HL-60/S4 treated with phorbol 12-myristate 13-acetate at 8.2 ng/mL for 4 days and 3 days (cell line): ENCODE measurements at regions not wholly inside any gene's neighbourhood (a gene's known extent, or its start where the extent isn't known, plus 50 kb on each side); places are given as distances from the start of the nearest gene placed in this dataset.
"Not testable (repeated sequence)": the region's sequence is repeated elsewhere in the genome, so short reads cannot be mapped to it uniquely, and the experiment has no call there.

Source experiments
- in situ Hi-C: fragments of 300-500 bp; cut with MboI; formaldehyde crosslinking; loops from 2 replicates; pipeline ENCODE4 v1.15.0; 2022; ENCODE audit warnings: low sequenced_read_pairs

DNA sequence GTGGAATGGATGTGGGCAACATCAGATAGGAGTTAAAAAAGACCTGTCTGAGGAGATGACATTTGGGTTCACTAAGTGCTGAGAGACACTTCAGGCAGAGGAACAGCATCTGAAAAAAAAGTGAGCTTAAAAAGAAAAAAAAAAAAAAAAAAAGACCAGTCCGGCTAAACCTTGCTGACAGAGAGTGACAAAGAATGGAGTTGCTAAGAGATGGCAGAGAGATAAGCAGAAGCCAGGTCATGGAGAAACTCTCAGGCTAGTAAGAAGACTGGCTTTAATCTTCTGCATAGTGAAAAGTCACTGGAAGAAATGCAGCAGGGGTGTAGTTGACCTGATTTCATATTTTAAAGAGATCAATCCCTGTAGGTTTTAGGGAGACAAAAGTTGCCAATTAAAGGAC lies 711.1 kb upstream of the SEMA3D start:
- in situ Hi-C loops = no loop called here

DNA sequence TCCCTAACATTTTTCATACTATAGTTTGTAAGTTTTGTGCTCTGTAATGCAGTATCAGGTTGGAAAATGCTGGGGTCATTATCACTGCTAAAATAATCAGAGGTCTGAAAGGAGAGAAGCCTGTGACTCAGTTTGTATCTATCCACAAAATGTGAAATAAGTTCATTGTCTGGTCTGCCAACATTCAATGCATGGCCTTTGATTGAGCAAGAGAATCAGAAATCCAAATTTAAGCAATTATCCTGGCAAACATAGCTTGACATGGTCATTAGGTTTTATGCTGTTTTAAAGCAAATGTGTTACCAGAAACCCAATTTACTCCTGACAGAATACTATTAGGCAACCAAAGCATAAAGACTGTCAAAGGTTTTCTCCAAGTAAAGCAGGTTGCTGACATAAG lies 709.7 kb upstream of the SEMA3D start:
- in situ Hi-C loops = no loop called here

DNA sequence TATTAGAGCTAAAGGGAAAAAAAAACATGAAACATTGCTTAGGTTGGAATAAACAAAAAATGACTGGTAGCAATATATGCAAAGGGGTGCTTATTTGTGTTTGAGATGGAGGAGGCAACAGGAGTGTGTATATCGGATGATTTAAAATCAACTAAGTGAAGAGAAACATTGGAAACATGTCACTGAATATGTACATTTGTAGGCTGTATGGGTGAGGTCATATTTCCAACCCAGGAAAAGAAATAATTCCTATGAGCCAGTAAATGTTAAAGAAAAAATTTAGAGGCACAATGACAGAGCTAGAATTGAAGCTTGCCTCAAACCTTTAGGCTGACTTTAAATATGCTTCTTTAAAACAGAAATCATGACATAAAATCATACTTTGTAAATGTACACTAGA lies 709.0 kb upstream of the SEMA3D start:
- in situ Hi-C loops = no loop called here

DNA sequence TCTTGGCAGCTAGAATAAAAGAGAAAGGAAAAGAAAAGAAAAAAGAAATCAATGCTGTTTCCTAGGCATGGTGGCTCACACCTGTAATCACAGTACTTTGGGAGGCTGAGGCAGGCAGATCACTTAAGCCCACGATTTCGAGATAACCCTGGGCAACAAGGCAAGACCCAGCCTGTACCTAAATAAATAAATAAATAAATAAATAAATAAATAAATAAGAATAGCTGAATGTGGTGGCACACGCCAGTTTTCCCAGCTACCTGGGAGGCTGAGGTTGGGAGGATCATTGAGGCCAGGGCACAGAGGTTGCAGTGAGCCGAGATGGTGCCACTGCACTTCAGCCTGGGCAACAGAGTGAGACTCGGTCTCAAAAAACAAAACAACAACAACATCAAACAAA lies 705.0 kb upstream of the SEMA3D start:
- in situ Hi-C loops = not testable (repeated sequence)

DNA sequence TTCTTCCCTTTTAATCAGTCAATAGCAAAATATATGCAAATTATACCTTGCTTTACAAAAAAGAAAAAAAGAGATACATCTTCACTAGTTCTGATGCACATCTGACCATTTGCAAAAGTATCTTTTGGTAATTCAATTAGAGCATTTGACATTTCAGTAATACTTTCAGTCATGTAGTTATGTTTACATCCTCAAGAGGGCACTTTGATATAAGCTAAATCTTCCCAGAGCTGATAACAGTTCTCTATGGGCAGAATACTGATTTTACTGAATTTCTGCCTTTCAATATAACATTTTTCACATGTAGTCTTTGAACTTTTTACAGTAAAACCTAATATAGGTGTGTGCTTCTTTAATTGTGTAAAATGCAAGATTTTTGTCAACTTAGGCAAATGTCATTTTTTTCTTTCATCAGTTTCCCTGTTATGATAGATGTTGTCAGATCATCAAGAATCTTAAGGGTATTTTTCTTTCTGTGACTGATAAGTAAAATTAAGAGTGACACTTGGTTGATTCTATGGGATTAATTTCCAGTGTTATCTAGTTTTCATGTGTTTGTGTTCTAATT lies 703.5 kb upstream of the SEMA3D start:
- in situ Hi-C loops = no loop called here

DNA sequence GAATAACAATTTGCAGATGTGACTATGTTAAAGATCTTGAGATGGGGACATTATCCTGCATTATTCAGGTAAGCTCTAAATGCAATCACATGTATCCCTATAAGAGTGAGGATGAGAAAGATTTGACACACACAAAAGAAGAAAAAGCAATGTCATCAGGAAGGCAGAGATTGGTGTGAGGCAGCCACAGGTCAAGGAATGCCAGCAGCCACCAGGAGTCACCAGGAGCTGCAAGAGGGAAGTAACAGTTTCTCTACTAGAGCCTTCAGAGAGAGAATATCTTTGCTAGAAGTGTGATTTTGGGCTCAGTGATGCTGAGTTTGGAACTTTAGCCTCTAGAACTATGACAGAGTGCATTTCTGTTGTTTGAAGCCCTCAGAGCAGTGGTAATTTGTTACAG lies 700.3 kb upstream of the SEMA3D start:
- in situ Hi-C loops = no loop called here

DNA sequence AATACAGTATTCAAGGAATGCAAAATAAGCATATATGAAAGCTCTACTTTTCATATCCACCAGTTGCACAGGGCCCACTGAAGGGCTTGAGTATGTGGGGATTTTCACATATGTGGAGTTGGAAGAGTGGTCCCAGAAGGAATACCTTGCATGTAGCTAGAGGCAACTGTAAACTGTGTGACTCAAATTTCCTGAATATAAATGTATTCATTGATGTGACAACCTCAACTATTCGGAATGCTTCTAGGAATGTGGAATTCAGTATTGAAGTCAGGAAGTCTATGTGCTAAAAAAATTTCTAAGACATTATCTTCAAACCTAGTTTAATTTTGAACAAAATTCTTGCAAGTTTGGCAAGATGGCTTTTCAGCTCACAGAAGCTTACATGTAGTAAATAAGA lies 695.5 kb upstream of the SEMA3D start:
- in situ Hi-C loops = no loop called here

DNA sequence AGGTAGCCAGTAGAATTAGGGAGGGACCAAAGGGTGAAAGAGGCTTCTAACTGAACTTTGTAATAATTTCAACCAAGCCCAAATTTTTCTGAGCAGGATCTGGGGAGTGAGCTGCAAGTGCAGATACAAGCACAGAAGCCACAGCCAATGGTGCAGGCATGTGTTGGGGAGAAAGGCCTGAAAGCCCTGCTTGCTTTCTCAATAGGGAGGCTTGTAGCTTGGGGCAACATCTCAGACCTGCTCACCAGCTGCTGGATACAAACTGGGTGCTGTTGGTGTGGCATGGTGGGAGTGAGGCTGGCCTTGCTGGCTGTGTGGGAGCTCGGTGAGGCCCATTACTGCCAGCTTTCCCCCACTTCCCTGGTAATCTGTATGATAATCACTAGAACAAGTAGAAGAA lies 688.5 kb upstream of the SEMA3D start:
- in situ Hi-C loops = no loop called here

DNA sequence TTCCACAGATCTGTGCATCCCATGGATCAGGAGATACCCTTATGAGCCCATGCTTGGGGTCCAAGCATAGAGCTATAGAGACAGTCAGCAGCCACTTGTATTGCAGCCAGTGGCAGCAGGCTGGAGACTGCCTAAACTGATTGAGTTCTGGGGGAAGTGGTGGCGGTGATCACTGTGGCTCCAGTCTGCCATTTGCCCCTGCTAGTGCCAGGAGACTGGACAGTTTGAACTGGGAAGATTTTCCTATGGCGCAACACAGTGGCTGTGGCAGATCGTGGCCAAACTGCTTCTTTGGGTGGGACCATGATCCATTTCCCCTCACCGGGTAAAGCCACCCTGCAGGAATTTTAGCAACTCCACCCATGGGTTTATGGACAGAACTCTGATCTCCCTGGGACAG lies 679.7 kb upstream of the SEMA3D start:
- in situ Hi-C loops = no loop called here

DNA sequence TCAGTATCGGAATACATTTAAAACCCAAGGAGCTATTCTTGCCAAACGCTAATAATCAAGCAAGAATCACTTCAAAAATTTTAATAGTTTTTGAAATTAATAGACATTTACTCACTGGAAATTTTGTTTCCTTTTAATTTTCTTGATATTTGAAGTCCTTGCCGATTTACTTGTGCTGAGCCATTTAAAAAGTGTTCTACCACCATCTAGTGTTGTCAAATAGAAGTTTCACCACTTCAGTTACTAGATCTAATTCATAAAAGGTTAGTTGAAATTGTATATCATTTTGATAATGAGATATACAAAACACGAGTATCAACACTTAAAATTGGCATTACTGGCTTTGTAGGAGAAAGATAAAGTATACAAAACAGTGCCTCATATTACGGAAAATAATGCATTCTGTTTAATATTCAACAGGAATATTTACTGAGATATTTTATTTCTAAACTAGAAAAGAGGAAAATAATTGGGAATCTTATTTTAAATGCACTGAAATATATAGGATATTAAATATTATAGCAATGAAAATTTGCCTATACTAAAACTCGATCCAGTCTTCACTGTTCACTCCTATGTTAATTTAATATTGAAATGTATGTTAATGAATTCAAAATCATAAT lies 664.8 kb upstream of the SEMA3D start:
- in situ Hi-C loops = no loop called here

DNA sequence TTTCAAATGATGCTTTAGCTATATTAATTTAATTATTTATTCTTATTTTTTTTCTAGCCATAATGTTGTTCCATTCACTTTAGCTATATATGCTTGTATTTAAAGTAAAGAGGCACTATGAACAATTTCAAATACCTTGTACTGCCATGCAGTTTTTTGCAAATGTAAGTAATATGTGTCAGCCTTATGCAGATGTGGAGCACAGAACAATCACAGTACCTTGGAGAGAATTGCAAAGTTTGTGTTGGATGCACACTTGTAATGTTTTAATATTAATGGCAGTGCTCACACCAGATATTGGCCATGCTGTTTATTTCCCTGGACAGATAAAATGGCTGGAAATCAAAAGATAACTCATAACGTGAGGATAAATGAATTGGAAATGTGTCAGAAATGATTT lies 663.5 kb upstream of the SEMA3D start:
- in situ Hi-C loops = no loop called here

DNA sequence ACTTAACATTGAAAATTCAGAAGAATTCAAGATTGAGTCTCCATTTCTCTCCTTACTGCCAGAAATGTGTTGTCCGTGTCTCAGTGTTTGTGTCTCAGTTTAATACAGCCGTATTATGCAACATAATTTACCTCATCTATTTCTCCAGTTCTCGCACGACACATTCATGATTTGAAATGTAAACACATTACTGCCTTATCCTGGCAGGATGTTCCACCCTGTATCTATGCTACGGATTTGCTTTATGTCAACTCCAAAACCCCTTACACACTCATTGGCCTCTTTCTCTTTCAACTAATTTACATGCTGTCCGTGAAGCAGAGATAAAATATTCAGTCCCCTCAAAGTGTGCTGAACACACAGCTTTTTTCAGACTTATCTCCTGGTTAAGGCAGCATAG lies 653.7 kb upstream of the SEMA3D start:
- in situ Hi-C loops = no loop called here

DNA sequence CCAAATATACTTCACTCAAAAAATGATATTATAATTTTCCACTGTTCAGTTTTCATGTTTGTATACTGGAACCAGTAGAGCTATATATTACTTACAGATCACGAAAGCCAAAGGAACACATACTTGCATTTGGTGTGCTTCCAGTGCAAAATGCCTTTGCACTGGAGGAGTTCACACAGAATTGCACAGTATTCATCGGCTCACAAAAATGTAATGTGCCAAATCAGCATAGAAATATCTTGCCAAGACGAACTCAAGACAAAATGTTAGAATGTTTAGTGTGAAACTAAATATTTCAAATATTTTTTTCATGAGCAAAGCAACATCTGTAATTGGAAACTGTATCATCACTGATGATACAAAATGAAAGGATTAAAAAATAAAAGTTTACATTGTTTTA lies 646.2 kb upstream of the SEMA3D start:
- in situ Hi-C loops = no loop called here

DNA sequence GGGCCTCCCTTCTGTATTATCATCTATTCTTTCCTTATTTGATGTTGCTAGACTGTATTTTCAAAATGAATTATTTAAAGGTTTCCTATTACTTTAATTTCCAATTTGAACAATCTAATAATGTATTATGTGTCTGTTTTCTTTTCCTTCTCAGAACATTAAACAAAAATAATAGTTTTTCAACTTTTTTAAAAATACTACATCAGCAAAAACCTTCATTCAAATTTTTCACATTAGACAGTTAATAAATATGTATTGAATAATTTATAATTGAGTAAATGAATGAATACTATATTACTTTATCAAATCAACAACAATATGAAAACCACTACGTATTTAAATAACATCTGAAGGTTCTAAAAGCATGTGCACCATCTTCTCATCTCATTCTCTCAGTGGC lies 644.1 kb upstream of the SEMA3D start:
- in situ Hi-C loops = no loop called here

DNA sequence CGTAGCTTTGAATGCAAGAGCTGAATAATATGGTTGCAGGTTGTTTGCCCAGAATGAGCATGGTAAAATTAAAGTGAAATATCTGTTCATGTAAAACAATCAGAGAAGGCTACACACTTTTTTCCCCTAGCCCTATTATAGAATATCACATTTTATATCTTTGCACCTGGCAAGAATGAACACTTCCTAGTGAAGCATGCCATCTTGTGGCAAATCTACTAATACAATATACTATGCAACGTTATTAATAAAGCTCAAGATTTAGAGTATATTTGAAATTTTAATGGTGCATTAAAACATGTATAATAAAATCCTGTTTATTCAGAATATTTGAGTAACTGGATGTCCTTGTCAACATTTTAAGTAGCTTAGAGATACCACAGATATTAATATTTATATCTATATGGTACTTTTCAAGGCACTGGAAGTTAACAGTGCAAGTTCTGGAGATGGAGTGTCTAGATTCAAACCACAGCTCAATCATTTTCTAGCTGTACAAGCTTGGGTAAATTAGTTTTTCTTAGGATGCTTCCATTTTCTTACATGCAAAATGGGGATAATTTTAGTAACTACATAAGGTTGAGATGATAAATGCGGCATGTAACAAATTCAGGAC lies 643.1 kb upstream of the SEMA3D start:
- in situ Hi-C loops = no loop called here

DNA sequence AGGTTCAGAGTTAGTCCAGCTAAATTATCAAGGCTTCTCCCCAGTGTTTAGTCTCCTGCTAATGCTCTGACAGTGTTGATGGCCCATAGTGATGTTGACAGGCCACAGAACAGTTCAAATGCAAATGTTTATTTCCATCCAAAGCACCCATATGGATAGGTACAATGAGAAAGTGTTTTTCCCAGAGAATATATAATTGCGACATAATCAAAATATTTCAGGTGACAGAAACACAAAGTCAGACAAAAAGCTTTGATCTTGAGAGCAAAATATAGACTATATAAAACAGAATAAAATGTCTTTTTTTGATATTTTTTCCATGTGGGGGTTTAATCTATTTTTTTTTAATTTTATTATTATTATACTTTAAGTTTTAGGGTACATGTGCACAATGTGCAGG lies 642.3 kb upstream of the SEMA3D start:
- in situ Hi-C loops = no loop called here

DNA sequence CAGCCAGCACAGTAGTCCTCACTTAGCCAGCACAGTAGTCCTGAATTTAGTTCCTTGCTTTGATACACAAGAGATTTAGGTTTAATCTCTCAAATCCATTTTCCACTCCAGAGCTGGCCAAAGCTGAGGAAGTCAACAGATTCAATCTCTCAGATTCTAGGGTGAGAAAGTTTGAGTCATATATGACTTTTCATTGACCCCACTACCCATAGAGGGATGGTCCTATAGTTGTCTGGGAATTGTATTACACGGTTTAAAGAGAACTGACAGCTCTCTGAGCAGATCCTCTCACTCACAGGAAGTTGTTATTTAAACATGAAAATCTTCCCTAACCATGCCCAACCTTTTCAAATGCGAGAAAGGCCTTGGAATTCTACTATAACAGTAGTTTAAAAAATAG lies 641.8 kb upstream of the SEMA3D start:
- in situ Hi-C loops = no loop called here

DNA sequence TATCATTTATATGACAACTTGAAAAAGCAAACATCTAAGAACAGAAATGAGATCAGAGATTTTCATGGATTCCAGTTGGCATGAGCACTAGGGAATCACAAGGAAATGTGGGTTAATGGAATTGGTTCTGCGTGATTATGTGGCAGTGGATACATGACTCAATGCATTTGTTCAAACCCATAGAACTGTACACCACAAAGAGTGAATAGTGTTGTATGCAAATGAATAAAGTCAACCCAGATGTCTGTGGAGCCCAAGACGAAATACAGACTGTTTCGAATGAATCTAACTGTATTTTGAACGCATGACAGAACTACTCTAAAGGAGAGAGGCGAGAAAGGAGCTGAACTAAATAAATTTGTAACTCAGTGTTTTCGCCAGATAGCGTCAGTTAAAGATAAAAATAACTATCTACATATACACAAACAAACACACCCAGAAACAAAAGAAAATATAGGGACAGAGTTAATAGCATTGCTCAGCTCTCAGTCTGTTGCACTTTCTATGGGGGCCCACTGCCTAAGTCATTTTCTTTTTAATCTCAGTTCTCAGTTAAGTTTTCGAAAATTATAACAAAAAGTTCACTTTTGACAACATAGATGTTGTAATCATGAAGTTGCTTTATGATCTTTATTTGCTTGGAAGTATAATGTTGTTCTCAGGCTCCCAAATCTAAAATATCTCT lies 636.7 kb upstream of the SEMA3D start:
- in situ Hi-C loops = no loop called here

DNA sequence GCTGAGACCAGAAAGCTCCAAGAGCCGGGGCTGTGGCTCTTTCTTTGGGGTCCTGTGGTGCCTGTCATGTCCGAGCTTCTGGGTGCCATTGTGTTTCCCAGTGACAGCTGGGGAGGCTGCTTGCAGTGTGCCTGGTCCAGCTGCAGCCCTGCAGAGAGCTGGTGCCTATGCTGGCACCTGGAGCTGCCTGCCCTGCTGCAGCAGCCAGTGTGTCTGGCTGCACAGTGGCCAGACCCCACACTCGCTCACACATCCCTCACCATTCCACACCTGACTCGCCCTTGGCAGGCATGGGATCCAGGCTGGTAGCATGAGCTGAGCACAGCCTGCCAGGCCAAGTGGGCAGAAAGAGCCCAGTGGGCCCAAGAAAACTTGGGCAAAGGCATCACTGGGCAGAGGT lies 635.1 kb upstream of the SEMA3D start:
- in situ Hi-C loops = no loop called here

DNA sequence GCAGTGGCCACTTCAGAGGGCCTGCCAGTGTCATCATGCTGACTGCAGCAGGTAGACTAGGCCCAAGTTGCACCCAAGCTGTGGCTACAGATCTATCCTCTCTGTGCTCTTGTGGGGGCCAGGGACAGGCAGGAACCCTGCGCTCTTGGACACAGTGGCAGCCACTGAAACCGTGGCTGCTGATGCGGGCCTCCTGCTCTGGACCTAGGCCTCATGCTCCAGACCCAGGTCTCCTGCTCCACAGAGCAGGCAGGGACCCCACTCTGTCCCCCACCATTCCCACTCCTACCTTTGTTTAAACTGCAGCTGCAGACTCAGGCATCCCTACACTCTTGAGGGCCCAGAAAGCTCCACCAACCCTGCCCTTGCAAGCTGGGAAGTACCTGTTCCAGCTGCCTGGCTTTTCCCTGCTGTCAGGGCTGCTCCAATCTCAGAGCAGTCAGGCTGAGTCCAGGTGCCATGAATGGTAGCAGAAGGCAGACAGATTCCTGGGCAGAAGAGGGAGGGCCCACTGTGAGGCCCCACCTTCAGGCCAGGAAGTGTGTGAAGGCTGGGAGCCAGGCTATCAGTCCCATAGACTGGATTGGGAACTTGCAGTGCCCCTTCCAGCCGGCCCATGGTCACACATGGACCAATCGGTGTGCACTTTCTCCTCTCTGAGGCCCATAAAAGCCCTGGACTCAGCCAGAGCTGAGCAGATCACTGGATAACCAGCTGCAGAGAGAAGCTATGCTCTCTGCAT lies 634.0 kb upstream of the SEMA3D start:
- in situ Hi-C loops = no loop called here

DNA sequence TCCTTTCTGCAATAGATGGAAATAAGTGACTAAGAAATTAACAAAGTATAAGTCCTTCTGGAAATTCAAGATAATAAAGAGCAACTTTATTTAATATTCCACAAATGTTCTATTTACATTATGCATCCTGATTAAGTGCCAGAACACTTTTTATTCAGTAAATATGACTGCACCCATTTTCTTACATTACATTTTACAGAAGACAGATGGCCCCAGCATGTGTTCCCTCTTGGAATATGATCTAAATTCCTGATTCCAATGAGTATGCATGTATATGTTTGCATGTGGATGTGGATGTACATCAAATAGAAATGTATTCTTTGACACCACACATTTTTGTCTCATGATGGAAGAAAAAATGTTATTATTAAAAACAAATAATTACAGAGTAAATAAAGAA lies 628.7 kb upstream of the SEMA3D start:
- in situ Hi-C loops = no loop called here

DNA sequence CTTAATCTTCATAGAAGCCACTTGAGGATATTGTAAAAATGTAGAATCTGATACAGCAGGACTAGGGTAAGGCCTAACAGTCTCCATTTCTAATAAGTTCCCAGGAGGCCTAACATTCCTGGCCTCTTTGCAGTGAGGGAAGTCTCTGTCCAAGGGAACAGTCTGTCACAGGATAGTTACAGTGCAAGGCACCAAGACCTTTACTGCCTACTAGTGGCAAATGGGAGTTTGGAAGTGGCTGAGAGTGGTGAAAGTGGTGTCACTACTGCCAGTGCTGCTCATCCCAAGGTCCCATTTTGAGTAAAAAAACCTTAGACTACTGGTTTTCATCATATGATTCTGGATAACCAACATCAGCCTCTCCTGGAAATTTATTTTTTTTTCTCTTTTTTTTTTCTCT lies 619.5 kb upstream of the SEMA3D start:
- in situ Hi-C loops = no loop called here
